ENCODE measurements at regions not wholly inside any gene's neighbourhood (a gene's known extent, or its start where the extent isn't known, plus 50 kb on each side); places are given as distances from the start of the nearest gene placed in this dataset.

GRCh38 chr10:129322933-129323820, 143.9 kb upstream of the MGMT start:
- DNase-seq (ENCODE audit: extremely low read depth in 1 of 4, low spot score in 3 of 4) = no peak
- BruUV-seq (replicated peaks) = no TSS peak
- no peaks in the 10 kb centered on the region; a peak in 1 of 5 replicates for H3K27me3 ChIP-seq (ENCODE audit: control insufficient read depth in 2 of 2, insufficient read depth in 2 of 2, low read length in 2 of 2)
- H3K9ac ChIP-seq (ENCODE audit: insufficient read depth in 1 of 2, low read depth in 2 of 2, low read length in 2 of 2) = no peak overlapping the region
- H3K4me3 ChIP-seq = no peak overlapping the region
- intact Hi-C loops (cut with micrococcal nuclease) = no loop called here
- H3K4me2 ChIP-seq (ENCODE audit: insufficient read depth, low read length) = no peak overlapping the region
- H2AFZ ChIP-seq (ENCODE audit: low read depth, low read length) = no peak overlapping the region
- H4K20me1 ChIP-seq (replicated peaks; ENCODE audit: control insufficient read depth, insufficient read depth, low read length) = no peaks in the 10 kb centered on the region
- POLR2A ChIA-PET = no interaction called here
- H3K79me2 ChIP-seq (ENCODE audit: control insufficient read depth, insufficient read depth, low read length) = no peaks in the 10 kb centered on the region
- CTCF ChIA-PET (ENCODE audit: low intra/inter-chr PET ratio) = no interaction called here
- ATAC-seq = no peak
- H3K36me3 ChIP-seq (ENCODE audit: control insufficient read depth, insufficient read depth, low read length) = no peaks in the 10 kb centered on the region
- no peaks in the 10 kb centered on the region for H3K9me1 ChIP-seq (ENCODE audit: control insufficient read depth, insufficient read depth, low read length)
- no peaks in the 10 kb centered on the region for H3K9me3 ChIP-seq (replicated peaks; ENCODE audit: control insufficient read depth, insufficient read depth, low read depth, low read length)
- 0% methylated on average over 11 of the region's 13 CpGs for WGBS (ENCODE audit: insufficient coverage, low coverage, missing lambda C conversion rate)
- H3K4me1 ChIP-seq (replicated peaks in 1 of 2; ENCODE audit: control insufficient read depth in 2 of 2, insufficient read depth in 2 of 2, low read length in 2 of 2) = no peaks in the 10 kb centered on the region
- in situ Hi-C loops (cut with MboI) = no loop called here
- no peak for FAIRE-seq
- no peak overlapping the region for H3K27ac ChIP-seq (ENCODE audit: extremely low read depth, low read depth, low read length)
- TF ChIP-seq TRIM28 (IDR thresholded peaks at IDR 0.05) (no peak), ZNF318 (IDR thresholded peaks at IDR 0.05; ENCODE audit: borderline replicate concordance in 1 of 2, low read depth in 1 of 2) (no peak), ARID4B (CRISPR knock-in tag; IDR thresholded peaks at IDR 0.05) (no peak), ZNF133 (CRISPR knock-in tag; IDR thresholded peaks at IDR 0.05) (no peak), ZBTB34 (CRISPR knock-in tag; IDR thresholded peaks at IDR 0.05) (no peak), NRF1 (conservative IDR thresholded peaks at IDR 0.05 in 1 of 2, IDR thresholded peaks at IDR 0.05 in 1 of 2) (no peak), STAT5B (CRISPR knock-in tag; IDR thresholded peaks at IDR 0.05) (no peak)

Measured in K562 (cell line).